Renal cortical epithelial cell (primary cell): ENCODE measurements at regions not wholly inside any gene's neighbourhood (a gene's known extent, or its start where the extent isn't known, plus 50 kb on each side); places are given as distances from the start of the nearest gene placed in this dataset.

ENCODE experiments used
- DNase-seq: peaks from one replicate; pipeline ENCODE4 v3.0.0-alpha.2; 2011; ENCODE audit warnings: low read depth

DNA sequence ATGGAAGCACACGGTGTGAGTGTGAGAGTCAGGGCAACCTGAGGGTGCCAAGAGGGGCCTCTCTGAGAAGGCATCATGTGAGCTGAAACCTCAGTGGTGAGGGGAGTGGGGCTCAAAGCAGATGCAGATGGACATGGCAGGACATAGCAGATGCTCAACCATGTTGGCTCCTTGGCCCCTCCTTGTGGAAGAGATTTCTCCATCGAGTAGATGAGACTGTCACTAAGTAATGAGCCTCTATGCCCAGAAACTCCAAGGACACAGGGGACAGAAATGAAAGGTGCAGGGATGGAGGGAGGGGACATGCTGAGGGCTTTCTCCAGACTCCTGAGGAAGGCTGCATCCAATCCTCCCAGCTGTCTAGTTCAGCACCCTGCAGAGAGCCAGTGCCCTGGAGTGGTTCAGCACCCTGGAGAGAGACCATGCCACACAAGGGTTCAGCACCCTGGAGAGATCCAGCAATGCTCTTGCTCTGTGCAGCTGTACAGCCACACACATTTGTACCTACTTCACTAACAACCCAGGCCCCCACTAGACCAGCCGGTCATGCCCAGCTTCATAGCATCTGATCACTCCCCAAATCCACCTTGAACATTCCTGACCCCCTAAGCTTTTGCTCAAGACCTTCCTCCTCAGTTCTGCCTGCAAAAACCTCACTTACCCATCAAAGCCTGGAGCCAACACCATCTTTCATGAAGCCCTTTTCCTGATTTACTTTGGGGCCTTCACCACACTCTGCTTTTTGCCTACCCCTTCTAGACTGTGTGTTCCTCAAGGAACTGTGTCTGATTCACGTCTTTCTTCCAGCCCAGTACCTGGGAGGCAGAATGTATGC lies 252.0 kb downstream of the CTTN start:
- peak; percentile 65 for DNase-seq

DNA sequence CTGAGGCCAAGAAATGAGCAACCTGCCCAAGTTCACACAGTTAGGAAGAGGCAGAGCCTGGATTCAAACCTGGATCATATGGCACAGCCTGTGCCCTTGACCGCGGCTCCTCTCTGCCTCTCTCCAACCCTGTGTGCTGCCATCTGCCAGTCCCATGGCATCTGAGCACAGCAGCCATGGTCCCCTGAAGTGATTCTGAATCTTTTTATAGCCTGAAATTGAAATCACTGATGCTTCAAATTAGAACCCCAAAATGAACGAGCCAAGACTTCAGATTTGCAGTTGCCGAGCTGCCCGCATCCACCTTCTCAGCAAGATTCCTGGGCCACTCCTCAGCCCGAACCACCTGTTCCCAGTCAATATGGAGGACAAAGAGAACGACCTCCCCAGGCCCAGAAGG lies 252.7 kb downstream of the CTTN start:
- no peak for DNase-seq

DNA sequence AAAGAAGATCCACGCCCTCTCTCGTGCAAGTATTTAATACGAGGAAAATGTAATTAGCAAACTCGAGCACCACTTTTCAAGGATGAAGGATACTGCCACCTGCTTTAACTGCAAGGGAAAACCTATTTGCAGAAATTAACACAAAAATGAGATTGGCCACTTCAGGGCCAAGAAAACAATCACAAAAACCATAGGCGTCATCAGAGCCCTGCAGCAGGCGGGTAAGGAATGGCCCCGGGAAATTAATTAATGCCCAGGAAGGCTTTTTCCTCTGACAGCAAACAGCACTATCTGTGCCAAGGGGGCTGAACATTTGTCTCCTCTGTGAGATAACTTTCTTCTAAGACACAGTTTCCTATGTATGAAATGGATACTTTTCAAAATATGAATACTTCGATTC lies 255.7 kb downstream of the CTTN start:
- DNase-seq, result no peak

DNA sequence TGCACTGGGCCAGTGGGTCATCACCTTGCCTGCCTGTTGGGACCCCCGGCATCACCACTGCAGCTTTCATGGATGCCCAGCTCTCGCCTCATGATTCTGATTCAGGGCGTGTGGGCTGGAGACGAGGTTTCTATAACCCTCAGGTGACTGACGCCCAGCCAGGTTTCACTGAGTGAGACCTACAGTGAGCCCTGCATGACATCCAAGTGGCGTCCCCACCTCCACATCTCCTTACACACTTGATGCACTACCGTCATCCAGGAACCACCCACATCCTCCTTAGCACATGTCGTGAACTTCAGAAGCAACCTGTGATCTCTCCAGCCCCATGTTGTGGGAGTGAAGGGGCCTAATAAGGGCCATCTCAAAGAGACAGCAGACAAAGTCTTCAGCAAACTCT lies 257.5 kb downstream of the CTTN start:
- DNase-seq, result no peak

DNA sequence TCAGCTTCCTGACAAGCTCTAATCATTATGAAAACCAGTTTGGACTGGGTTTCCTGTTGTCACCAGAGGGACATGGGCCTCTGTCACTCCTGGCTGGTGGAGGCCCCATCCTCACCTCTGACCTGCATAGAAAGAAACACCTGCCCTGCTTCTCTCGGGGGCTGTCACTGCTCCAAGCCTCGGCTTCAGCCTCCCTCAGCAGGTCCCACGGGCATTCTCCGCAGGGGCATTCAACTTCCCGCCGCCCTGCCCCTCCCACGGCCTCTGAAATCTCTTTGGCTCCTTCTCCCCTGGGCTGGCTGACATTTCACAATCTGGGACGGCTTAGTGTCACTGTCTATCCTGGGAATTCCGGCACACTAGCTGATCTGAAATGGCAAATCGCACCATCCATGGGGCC lies 257.9 kb downstream of the CTTN start:
- no peak for DNase-seq

DNA sequence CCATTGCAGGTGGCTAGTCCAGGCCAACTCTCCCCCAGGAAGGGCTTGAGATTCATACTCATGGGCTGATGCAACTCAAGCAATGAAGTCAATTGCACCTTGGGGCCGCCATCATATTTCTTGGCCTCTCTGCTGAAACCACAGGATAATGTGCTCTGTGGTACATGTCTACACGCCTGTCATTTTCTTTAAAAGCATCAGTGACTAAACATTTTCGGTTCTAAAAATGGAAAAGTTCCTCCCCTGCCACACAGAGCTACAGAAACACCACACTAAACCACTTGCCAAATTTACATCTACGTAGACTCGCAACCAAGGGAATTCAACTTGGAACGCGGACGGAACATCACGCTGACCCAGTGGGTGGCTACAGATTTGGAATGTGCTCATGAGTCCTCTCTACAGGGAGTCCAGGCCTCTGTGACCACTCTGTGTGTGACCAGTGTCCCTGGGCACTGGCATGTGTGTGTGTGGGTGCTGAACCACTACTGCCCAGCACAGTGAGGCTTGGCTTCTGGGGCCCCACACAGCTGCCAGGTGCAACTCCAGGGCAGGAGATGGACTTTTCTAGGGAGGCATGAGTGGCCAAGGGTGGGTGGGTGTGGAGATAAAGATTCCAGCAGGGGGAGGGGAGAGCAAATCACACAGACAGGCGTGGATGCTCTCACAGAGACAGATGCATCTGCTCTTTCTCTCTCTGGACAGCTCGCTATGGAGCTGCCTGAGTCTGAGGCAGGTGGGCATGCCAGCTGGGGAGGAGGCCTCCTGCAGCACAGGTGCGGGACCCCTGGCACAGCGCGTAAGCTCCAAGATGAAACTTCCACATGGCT lies 261.9 kb downstream of the CTTN start:
- no peak for DNase-seq

DNA sequence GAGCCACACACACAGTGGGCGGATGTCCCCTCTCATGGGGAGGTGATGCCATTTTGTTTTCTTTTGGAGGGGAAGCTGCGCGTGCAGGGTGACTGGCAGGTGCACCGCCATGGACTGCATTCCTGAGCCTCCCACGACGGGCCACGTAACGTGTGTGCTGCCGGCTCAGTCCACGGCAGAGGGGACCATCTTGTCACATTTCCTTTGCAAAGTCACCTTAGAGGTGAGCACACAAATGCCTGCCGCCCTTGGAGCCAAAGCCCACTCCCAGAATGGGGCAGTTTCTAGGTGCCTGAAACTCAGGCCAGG lies 262.5 kb downstream of the CTTN start:
- DNase-seq, result no peak

DNA sequence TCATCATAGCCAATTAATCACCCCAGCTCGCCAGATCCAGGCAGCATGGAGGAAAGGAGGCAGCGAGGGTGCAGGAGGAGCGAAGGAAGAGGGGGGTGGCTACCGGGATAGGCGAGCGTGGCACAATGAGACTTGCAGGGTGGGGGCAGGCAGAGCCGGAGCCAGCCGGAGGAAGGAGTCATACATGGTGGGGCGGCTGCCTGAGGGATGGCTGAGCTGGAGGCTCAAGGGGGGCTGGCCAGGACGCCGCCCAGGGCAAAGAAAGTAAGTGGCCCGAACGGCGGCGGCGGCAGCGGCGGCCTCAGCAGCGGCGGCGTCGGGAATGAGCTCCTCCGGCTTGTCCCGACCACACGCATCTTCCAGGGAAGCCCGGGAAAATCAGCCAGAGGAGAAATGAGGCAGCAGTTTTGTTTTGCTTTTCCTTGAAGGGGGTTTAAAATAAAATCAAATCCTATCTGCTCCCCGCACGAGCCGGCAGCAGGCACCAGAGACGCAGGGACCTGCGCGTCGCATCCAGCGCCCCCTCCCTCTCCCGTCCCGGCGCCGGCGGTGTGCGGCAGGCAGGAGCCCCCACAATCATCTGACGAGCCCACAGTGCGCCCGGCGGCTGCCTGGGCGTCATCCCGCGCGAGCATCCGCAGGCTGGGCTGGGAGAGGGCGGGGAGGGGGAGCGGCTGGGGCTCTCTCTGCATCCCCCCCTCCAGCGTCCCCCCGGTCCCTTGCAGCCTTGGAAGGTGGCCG lies 263.6 kb downstream of the CTTN start:
- no peak for DNase-seq

DNA sequence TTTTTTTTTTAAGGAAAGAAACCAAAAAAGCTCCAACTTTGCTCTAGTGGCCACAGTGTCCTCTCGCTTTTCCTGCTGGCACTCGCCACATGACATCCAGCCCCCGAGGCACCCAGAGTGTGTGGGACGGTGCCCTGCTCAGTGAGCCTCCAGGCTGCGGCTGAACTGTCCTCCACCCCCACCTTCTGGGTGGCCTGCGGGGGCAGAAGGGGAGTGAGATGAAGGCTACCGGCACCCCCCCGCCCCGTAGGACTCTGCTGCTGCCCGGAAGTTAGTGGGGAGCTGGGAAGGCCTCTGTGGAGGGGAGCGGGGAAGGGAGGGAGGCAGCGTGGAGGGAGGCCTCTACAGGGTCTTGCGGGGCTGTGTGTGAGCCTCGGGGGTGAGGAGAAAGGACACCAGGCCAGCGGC lies 264.4 kb downstream of the CTTN start:
- DNase-seq, result no peak

DNA sequence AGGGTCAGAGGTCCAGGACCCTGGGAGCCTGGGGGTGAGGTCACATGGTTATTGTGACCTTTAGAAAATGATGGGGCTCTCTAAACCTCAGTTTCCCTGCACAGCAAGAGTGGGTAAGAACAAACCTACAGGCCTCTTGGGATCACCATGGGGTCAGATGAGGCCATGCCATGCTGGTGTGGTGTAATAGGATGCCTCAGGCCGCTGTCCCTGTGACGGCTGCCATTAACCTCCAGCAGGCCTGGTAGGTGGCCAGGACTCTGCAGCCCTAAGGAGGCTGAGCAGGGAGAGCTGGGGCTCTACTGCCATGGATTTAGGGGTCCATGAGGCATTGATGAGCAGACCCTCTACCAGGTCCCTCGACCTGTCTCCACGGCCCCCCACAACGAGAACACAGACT lies 265.5 kb downstream of the CTTN start:
- DNase-seq, result no peak

DNA sequence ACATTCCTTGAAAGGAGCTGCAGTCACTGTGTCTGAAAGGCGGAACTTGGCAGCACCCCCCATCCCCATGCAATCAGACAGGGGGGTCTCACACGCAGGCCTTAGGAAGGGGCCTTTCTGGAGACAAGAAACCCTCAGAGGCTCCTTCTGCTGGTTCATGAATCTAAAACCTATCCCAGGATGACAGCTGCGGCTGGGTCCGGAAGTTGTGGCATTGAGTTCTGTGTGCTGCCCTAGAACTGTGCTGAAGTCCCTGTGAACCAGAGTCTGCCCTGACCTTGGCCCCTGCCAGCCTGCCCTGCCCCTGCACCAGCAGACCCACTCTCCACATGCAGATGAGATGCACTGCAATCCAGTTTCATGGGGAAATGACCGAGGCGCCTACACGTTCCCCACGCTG lies 268.0 kb downstream of the CTTN start:
- DNase-seq, result no peak

DNA sequence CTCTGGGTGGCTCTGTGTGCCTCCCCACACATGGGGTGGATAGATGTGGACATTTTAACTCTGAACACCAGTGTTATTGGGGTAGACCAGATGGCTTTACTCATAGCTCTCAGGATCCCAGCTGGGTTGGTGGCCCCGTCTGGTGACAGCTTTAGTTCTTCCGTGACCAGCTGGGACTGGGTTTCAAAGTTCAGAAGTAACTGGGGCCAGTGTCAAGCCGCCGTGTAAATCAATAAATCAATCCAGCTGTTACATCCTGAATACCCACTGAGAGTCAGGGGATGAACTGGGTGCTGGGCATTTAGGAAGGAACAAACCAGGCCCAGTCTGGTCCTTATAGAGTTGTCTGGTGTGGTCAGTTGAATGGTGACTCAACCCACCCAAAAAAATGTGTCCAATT lies 269.4 kb downstream of the CTTN start:
- no peak for DNase-seq

DNA sequence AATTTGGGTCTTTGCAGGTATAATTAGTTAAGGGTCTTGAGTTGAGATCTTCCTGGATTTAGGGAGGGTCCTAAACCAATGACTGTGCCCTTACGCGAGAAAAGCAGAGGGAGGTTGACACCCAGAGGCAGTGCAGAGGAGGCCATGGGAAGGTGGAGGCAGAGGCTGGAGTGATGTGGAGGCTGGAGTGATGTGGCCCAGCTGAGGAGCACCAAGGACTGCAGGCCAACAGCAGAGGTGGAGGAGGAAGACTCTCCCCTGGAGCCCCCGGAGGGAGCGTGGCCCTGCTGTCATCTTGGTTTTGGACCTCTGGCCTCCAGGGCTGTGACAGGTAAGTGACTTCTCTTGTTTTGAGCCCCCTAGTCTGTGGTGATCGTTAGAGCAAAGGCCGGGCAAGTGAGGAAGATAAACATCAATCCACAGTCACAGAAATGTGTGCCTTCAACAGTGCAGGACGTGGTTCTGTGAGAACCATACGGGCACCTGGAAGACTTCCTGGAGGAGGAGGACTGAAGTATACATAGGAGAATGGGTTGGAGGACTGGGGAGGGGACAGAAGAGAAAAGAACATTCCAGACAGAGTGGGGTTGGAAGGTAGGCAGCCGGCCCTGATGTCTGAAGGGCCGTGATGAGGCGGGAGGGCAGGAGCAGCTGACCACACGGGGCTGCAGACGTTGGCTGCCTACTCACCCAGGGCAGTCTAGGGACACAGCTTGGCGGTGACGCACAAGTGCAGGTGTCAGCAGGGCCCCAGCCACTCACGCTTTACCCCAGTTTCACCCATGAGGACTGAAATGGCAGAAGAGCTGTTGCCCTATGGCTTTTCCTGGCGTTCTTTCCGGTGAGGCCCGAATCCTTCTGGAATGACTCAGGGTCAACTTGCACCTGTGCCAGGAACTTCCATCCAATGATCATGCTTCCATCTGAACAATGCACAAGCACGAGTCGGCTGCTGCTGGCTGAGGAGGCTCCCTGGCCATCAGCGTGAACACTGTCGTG lies 270.2 kb downstream of the CTTN start:
- peak; percentile 8 for DNase-seq

DNA sequence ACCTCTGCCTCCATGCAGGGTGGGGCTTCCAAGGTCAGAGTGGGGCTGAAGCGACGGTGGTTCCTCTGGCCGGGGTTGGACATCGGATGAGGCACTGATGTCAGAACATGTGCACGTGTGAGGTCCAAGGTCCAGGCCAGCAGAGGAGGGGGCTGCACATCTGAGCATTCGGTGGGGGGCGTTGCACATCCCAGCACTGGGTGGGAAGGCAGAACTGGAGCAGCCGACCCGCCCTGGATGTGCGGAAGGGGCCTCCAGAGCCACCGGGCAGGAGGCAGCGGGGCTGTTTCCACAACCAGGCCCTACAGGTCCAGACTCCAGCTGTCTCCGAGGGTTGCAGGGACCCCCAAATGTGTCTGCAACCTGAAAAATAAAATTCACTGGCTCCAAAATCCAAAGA lies 271.0 kb downstream of the CTTN start:
- DNase-seq, result no peak

DNA sequence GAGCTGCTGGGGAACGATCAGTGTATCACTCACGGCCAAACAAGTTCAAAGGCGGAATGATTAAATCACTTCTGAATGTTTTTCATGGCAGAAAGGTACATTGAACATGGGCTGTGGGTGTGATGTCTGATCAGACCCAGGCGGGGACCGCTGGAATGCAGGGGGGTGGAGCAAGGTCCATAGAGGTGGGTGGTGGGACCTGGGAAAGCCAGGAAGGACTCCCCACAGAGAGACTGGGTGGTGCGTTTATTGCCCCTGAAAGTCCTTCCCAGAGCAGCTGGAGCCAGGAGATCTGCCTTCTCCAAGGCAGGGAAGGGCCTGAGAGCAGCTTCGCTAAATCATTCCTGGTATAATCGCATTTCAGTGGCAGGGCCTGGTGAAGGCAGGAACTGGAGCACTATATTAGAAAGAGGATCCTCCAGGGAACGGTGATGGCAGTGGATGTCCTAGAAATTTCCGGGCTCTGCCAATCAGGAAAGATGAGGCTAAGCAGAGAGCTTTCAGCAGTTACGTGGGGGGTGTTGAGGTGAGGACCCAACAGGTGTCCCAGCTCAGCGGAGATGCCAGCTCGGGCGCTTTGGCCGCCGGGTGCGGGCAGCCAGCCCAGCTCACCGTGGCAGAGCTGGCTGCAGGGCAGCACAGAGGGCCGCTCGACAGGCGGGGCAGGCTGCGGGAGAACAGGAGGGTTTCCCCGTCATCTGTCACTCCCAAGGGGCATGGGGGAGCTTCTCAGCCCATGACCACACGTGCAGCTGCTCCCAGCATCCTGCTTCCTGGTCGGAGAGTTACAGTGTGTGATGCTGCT lies 271.7 kb downstream of the CTTN start:
- no peak for DNase-seq

DNA sequence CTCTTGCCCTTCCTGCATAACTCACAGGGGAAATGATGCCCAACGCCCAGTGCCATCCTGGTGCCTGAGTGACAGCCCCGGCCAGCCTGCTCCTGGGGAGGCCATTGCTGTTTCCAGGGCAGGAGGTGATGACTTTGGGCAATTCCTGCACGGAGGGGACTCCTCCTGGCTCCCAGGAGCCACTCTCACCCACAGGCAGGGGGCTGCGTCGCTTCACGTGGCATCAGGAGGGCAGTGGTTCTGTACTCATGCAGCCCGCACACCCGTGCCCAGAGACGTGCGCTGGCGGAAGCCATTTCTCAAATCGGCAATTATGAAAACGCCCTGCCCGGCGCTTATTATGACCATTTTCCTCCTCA lies 272.3 kb downstream of the CTTN start:
- no peak for DNase-seq

DNA sequence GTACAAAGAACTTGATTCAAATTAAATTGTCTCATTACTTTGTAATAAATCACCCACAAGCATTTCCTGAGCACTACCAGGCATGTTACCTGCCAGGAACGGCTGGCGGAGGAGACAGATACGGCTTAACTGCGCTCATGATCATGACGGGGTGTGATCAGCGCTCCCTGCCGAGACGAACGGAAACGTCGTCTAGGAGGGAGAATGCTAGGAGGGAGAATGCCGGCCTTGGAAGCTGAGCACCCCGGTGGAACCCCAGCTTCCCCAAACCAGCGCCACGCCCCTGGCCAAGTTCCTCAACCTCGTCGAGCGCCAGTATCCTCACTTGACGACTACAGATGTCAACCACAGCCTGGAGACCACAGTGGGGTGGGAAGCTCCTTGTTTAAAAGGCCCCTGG lies 272.8 kb downstream of the CTTN start:
- no peak for DNase-seq

DNA sequence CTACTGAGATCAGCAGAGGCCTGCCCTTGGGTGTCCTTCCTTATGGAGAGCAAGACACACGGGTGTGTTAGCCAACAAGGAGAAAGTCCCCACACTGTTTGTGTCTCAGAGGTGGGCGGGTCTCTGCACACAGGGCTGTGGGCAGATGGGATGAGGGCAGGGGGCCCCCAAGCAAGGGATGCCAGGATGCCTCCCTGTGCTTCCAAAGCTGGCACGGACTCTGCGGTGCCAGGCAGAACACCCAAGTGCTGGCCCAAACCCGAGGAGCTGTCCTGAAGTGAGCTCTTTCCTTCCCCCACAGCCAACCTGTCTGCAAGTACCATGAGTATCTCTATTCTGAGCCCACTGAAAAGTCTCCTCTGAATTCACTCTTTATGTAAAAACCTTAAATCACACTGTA lies 273.3 kb downstream of the CTTN start:
- DNase-seq, result no peak

DNA sequence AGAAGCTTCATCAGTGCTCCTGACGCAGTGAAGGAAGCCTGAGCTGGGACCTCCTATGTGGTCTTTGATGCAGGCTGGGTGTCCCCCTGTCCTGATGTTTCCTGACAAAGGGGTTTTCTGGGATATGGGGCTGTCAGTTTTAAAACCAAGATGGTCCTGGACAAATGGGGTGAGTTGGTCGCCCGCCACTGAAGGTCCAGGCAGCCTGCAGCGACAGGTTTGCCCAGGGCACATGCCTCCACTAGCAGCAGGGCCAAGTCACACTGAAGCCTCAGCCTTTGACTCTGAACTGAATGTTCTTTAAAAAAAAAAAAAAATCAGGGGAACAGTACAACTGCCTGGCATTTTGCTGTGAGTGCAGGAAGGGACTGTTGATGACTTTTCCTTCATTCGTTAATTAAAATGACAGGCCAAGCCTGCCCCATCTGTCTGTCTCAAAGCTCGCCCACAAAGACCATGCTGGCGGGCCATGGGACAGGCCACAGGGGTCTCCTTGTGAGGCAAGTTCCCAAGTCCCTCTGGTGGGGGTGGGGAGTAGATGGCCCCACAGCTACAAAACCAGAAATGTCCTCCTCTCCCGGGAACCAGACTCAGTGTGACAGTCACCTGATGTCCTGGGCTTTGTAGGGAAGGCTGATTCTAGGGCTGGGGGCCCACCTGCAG lies 274.8 kb downstream of the CTTN start:
- DNase-seq, result no peak

DNA sequence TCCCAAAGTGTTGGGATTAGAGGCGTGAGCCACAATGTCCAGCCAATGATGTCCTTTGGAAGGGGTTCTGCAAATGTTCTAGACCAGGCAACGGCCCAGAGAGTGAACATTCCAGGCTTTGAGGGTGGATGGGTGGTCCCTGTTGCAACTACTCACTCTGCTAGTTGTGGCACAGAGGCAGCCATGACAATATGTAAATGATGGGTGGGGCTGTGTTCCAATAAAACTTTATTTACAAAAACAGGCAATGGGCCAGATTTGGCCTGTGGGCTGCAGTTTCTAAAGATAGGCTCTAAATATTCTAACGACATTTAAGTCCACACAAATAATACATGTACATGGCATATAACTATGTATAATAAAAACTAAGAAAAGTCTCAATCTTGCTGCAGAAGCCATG lies 276.3 kb downstream of the CTTN start:
- no peak for DNase-seq
